ENCODE measurements at regions not wholly inside any gene's neighbourhood (a gene's known extent, or its start where the extent isn't known, plus 50 kb on each side); places are given as distances from the start of the nearest gene placed in this dataset.

- TF ChIP-seq, protein P1, sequence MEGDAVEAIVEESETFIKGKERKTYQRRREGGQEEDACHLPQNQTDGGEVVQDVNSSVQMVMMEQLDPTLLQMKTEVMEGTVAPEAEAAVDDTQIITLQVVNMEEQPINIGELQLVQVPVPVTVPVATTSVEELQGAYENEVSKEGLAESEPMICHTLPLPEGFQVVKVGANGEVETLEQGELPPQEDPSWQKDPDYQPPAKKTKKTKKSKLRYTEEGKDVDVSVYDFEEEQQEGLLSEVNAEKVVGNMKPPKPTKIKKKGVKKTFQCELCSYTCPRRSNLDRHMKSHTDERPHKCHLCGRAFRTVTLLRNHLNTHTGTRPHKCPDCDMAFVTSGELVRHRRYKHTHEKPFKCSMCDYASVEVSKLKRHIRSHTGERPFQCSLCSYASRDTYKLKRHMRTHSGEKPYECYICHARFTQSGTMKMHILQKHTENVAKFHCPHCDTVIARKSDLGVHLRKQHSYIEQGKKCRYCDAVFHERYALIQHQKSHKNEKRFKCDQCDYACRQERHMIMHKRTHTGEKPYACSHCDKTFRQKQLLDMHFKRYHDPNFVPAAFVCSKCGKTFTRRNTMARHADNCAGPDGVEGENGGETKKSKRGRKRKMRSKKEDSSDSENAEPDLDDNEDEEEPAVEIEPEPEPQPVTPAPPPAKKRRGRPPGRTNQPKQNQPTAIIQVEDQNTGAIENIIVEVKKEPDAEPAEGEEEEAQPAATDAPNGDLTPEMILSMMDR (IDR thresholded peaks at IDR 0.05; ENCODE audit: low read depth, low read length): no peak
- in situ Hi-C loops (cut with HindIII; ENCODE audit: low sequenced_read_pairs): no loop called here
- no peak overlapping the region for H3K4me3 ChIP-seq (ENCODE audit: low read depth, low read length)
- DNase-seq (ENCODE audit: low read depth, low spot score): no peak
Observed at GRCh38 chr11:36791957-36792356, 193.9 kb upstream of the RAG2 start.

DNA sequence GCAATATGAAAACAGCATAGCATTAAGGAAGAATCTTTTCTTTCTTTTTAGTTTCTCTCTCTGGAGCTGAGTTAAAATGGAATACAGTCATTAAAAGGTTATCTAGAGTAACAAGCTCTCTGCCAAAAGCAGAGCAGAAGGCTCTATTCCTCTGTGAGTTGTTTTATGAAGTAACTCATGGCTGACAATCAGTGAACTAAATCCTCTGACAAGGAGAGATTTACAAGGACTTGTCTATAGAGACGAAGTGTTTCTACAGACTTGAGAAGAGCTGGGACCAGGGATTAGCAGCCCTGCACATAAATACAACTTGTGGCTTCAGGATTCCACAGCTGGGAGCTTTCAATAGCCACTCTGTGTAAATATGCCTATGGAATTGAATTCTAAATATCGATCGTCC, 192.5 kb upstream of the RAG2 start:
- in situ Hi-C loops (cut with HindIII; ENCODE audit: low sequenced_read_pairs): no loop called here
- TF ChIP-seq, protein P1 (IDR thresholded peaks at IDR 0.05; ENCODE audit: low read depth, low read length): no peak

GRCh38 chr11:36783808-36784207, 185.8 kb upstream of the RAG2 start:
- TF ChIP-seq, protein P1 (IDR thresholded peaks at IDR 0.05; ENCODE audit: low read depth, low read length): no peak
- DNase-seq (ENCODE audit: low read depth, low spot score): no peak
- no peak overlapping the region for H3K4me3 ChIP-seq (ENCODE audit: low read depth, low read length)
- in situ Hi-C loops (cut with HindIII; ENCODE audit: low sequenced_read_pairs): no loop called here

More for the DNA sequence above, 192.5 kb upstream of the RAG2 start:
- no peak for DNase-seq (ENCODE audit: low read depth, low spot score)
- no peak overlapping the region for H3K4me3 ChIP-seq (ENCODE audit: low read depth, low read length)

DNA sequence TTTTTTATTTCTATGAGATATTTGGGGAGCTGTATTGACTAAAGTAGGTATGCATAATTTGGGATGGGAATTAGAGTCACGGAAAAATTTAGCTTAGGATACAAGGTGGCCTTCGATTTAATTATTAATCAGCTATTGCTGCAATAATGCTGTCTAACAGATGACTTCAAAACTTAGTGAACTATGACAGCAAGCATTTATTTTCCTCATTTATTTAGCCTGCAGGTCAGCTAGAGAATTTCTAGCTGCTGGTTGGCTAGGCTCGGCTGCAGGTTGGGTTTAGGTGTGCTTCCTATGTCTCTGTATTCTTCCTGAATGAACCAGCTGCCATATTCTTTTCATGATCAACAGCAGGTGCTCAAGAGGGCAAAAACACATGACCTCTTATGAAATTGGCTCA, 181.8 kb upstream of the RAG2 start:
- DNase-seq (ENCODE audit: low read depth, low spot score): no peak
- TF ChIP-seq, protein P1 (IDR thresholded peaks at IDR 0.05; ENCODE audit: low read depth, low read length): no peak
- in situ Hi-C loops (cut with HindIII; ENCODE audit: low sequenced_read_pairs): no loop called here
- H3K4me3 ChIP-seq (ENCODE audit: low read depth, low read length): no peak overlapping the region

- DNase-seq (ENCODE audit: low read depth, low spot score): no peak
- in situ Hi-C loops (cut with HindIII; ENCODE audit: low sequenced_read_pairs): no loop called here
Observed at GRCh38 chr11:36777311-36777710, 179.3 kb upstream of the RAG2 start.

DNA sequence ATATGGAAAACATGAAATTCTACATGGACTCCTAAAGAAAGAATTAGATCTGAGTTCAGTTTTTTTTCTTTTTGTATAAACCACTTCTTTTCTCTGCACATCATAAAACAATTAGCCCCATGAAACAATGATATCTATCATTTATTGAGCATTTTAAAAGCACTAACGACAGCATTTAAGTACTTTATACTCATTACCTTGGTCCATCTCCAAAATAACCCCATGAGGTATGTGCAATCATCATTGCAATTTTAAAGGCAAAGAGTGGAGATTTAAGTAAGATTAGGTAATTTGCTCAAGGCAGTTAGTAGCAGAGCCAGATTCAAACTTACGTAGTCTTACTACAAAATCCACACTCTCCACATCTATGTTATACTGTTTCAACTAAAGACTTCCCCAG, 177.7 kb upstream of the RAG2 start:
- no peak overlapping the region for H3K4me3 ChIP-seq (ENCODE audit: low read depth, low read length)
- TF ChIP-seq, protein P1 (IDR thresholded peaks at IDR 0.05; ENCODE audit: low read depth, low read length): no peak
- in situ Hi-C loops (cut with HindIII; ENCODE audit: low sequenced_read_pairs): no loop called here
- DNase-seq (ENCODE audit: low read depth, low spot score): no peak

More at GRCh38 chr11:36777311-36777710, 179.3 kb upstream of the RAG2 start:
- H3K4me3 ChIP-seq (ENCODE audit: low read depth, low read length): no peak overlapping the region
- TF ChIP-seq, protein P1 (IDR thresholded peaks at IDR 0.05; ENCODE audit: low read depth, low read length): no peak

- DNase-seq (ENCODE audit: low read depth, low spot score): no peak
- in situ Hi-C loops (cut with HindIII; ENCODE audit: low sequenced_read_pairs): no loop called here
Observed at GRCh38 chr11:36775130-36775529, 177.1 kb upstream of the RAG2 start.

More at GRCh38 chr11:36775130-36775529, 177.1 kb upstream of the RAG2 start:
- H3K4me3 ChIP-seq (ENCODE audit: low read depth, low read length): no peak overlapping the region
- TF ChIP-seq, protein P1 (IDR thresholded peaks at IDR 0.05; ENCODE audit: low read depth, low read length): no peak
